Heart right ventricle (tissue), 16 donors: ENCODE measurements at regions not wholly inside any gene's neighbourhood (a gene's known extent, or its start where the extent isn't known, plus 50 kb on each side); places are given as distances from the start of the nearest gene placed in this dataset.
"Not testable (repeated sequence)": the region's sequence is repeated elsewhere in the genome, so short reads cannot be mapped to it uniquely, and the experiment has no call there.

ENCODE experiments used
- ATAC-seq, 8 donors: fragments of 200-7000 bp; cut with Tn5 transposase; one replicate each; pipeline ENCODE4 v1.9.1; 2020; ENCODE audit warnings: mild to moderate bottlenecking in 8 of 8, moderate library complexity in 8 of 8, moderate number of reproducible peaks in 1 of 8
- DNase-seq, 2 donors: peaks; one replicate each; pipeline ENCODE4 v3.0.0-alpha.2; 2020
- H3K27ac ChIP-seq, 10 donors: fragments of 200-600 bp; sonication (generic) in 2 of 10; one replicate each; pipeline versions ENCODE4 v1.5.0 to v1.8.0; 2020 to 2022; ENCODE audit warnings: mild to moderate bottlenecking in 3 of 10
- H3K27me3 ChIP-seq, 7 donors: fragments of 200-600 bp; one replicate each; pipeline ENCODE4 v1.8.0; 2021 to 2022; ENCODE audit warnings: mild to moderate bottlenecking in 2 of 7
- H3K36me3 ChIP-seq, 9 donors: fragments of 200-600 bp; sonication (generic) in 1 of 9; one replicate each; pipeline versions ENCODE4 v1.5.0 to v1.8.0; 2020 to 2022; ENCODE audit warnings: mild to moderate bottlenecking in 2 of 9
- H3K4me1 ChIP-seq, 9 donors: fragments of 200-600 bp; sonication (generic) in 1 of 9; one replicate each; pipeline versions ENCODE4 v1.5.0 to v1.8.0; 2020 to 2022; ENCODE audit warnings: mild to moderate bottlenecking in 4 of 9
- H3K4me3 ChIP-seq, 10 donors: fragments of 200-600 bp; sonication (generic) in 2 of 10; one replicate each; pipeline versions ENCODE4 v1.5.0 to v1.8.0; 2020 to 2022; ENCODE audit warnings: mild to moderate bottlenecking in 7 of 10, moderate library complexity in 2 of 10
- H3K9me3 ChIP-seq, 11 donors: fragments of 200-600 bp in 10 of 11; sonication (generic) in 2 of 11; one replicate each; pipeline versions ENCODE4 v1.5.0 to v1.8.0; 2013 to 2022; ENCODE audit warnings: mild to moderate bottlenecking in 2 of 11, control low read depth in 1 of 11, moderate library complexity in 1 of 11
- WGBS, 2 donors: extraction: QIAGEN DNeasy Blood & Tissue Kit; methylation state at CpG; one replicate each; pipeline ENCODE4 v1.1.7; 2013; ENCODE audit warnings: inconsistent platforms in 1 of 2; 5-methylcytosine and 5-hydroxymethylcytosine counted together
- intact Hi-C, 10 donors: fragments of 100-400 bp; cut with DNase I; formaldehyde crosslinking; loops; one replicate each; pipeline versions ENCODE4 v1.11.1 to v1.14.2; 2022
- TF ChIP-seq, protein P1 (sequence below), 9 donors: fragments of 200-600 bp; sonication (generic) in 2 of 9; IDR thresholded peaks; one replicate each; pipeline versions ENCODE4 v1.5.0 to v1.8.0; 2021 to 2022; ENCODE audit warnings: antibody characterized with exemption in 9 of 9, mild to moderate bottlenecking in 5 of 9, moderate library complexity in 1 of 9
- donor health status: Arrhythmogenic right ventricular cardiomyopathy.
- donor health status: ischemic (EF 13 %, LVEDD 7.1; RV severe dilation, severe dysfunction).
- donor health status: healthy with polysubstance abuse.
- donor health status: DM: no; HTN: yes; CAD: no.
- donor health status: DM: no; HTN: no; CAD: no.
- donor health status: ischemic (EF 25% LVEDD 6.9; RV normal size, moderate dysfunction).
- donor health status: ischemic (EF 25% LVEDD 5.7; RV mildly dilated, moderate dysfunction).
- donor health status: healthy.
- donor health status: DM: yes; HTN: yes; CAD: no.
- donor health status: Ischemic cardiomyopathy.
- donor health status: ischemic (EF 35%, LVEDD 5.7; RV mildly dilated, moderate dysfunction).
- donor health status: nonischemic (EF 11% LVEDD 7.7; RV severe dilation, severe dysfunction).
- donor health status: DM: yes; HTN: yes; CAD: no.
- donor health status: PGD.
- donor health status: ischemic (EF 29% LVEDD 5.4; RV normal size, mild dysfunction).
- donor health status: nonischemic (EF 23%, LVEDD 6.1; RV moderate dilation, normal function).

GRCh38 chr4:55002431-55002830, 123.0 kb downstream of the KDR start:
- Histone ChIP-seq H3K27ac (no peak overlapping the region), H3K4me3 (no peak overlapping the region), H3K4me1 (peaks cover 0 to 37% (median 18%) of the 10 kb centered on the region in 9 donors), H3K36me3 (no peaks in the 10 kb centered on the region), H3K27me3 (no peaks in the 10 kb centered on the region), H3K9me3 (no peaks in the 10 kb centered on the region)
- DNase-seq (no peak), ATAC-seq (no peak)
- TF ChIP-seq, protein P1, sequence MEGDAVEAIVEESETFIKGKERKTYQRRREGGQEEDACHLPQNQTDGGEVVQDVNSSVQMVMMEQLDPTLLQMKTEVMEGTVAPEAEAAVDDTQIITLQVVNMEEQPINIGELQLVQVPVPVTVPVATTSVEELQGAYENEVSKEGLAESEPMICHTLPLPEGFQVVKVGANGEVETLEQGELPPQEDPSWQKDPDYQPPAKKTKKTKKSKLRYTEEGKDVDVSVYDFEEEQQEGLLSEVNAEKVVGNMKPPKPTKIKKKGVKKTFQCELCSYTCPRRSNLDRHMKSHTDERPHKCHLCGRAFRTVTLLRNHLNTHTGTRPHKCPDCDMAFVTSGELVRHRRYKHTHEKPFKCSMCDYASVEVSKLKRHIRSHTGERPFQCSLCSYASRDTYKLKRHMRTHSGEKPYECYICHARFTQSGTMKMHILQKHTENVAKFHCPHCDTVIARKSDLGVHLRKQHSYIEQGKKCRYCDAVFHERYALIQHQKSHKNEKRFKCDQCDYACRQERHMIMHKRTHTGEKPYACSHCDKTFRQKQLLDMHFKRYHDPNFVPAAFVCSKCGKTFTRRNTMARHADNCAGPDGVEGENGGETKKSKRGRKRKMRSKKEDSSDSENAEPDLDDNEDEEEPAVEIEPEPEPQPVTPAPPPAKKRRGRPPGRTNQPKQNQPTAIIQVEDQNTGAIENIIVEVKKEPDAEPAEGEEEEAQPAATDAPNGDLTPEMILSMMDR (IDR thresholded peaks at IDR 0.05), result no peak
- intact Hi-C loops, result loop anchor here in 7 of 10 donors (5.0 to 10.0 kb wide), 11 partner anchors 72 to 552 kb away; partner anchors contain the start of gene KDR (in 2 of the 7)
- WGBS, 2 donors, result 75 to 88% methylated on average over 1 of the region's 1 CpG

DNA sequence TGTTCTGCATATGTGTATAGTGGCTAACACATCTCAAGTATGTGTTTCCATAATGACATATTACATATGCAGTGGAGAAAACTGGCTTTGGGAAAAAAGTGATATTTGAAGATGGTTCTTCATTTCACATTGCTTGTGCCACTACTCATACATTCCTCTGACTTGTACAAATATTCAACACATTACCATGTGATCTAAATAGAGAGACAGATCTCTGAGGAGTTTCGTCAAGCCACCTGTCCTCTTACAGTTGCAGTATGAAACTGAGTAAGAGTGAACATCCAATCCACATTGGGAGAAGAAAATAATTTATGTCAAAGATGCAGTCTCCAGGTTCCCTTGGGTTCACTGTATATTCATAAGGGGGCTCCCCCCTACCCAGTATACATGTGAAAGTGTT, 123.9 kb downstream of the KDR start:
- H3K9me3 ChIP-seq, result no peaks in the 10 kb centered on the region
- WGBS, 2 donors, result 74 to 80% methylated on average over 1 of the region's 1 CpG
- DNase-seq (no peak), ATAC-seq (no peak)
- intact Hi-C loops, result loop anchor here in 7 of 10 donors (2.0 to 10.0 kb wide), 12 partner anchors 73 to 553 kb away; partner anchors contain the start of gene KDR (in 2 of the 7)
- no peaks in the 10 kb centered on the region for H3K27me3 ChIP-seq
- TF ChIP-seq, protein P1 (IDR thresholded peaks at IDR 0.05), result no peak
- no peaks in the 10 kb centered on the region for H3K36me3 ChIP-seq
- no peak overlapping the region for H3K4me3 ChIP-seq
- peaks cover 0 to 37% (median 18%) of the 10 kb centered on the region in 9 donors for H3K4me1 ChIP-seq
- H3K27ac ChIP-seq, result no peak overlapping the region

GRCh38 chr4:54999003-54999402, 126.4 kb downstream of the KDR start:
- peaks cover 0 to 15% (median 1%) of the 10 kb centered on the region in 9 donors for H3K4me1 ChIP-seq
- no peaks in the 10 kb centered on the region for H3K27me3 ChIP-seq
- intact Hi-C loops, result loop anchor here in 7 of 10 donors (1.0 to 10.0 kb wide), 5 partner anchors 322 to 548 kb away; partner anchors contain the start of gene CLOCK (in 1 of the 7)
- no peaks in the 10 kb centered on the region for H3K36me3 ChIP-seq
- no peak overlapping the region for H3K4me3 ChIP-seq
- DNase-seq (no peak), ATAC-seq (peak in 7 of 8 donors; percentile 43 to 84 (median 65))
- TF ChIP-seq, protein P1 (IDR thresholded peaks at IDR 0.05), result peak; percentile 49 to 72 (median 56)
- no peak overlapping the region for H3K27ac ChIP-seq
- H3K9me3 ChIP-seq, result no peaks in the 10 kb centered on the region

GRCh38 chr4:54993473-54994026, 131.8 kb downstream of the KDR start:
- 92 to 94% methylated on average over 28 of the region's 28 CpGs for WGBS, 2 donors
- not testable (repeated sequence) for H3K4me1 ChIP-seq, H3K36me3 ChIP-seq, H3K27me3 ChIP-seq, ATAC-seq, DNase-seq, H3K27ac ChIP-seq, H3K4me3 ChIP-seq
- peaks cover 0 to 23% (median 10%) of the 10 kb centered on the region in 11 donors for H3K9me3 ChIP-seq
- intact Hi-C loops, result loop anchor here in 1 of 10 donors (10.0 kb wide), 1 partner anchor 331 kb away; no protein-coding TSS in a partner anchor

DNA sequence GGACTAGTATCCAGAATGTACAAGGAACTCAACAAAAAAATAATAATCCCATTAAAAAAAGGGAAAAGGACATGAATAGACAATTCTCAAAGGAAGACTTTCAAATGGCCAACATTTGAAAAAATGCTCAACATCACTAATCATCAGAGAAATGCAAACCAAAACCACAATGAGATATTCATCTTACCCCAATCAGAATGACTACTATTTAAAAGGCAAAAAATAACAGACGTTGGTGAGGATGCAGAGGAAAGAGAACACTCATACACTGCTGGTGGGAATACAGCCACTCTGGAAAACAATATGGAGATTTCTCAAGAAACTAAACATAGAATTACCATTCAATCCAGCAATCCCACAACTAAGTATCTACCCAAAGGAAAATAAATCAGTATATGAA, 133.1 kb downstream of the KDR start:
- Histone ChIP-seq H3K4me3 (no peak overlapping the region), H3K27ac (no peak overlapping the region), H3K4me1 (no peaks in the 10 kb centered on the region), H3K36me3 (no peaks in the 10 kb centered on the region), H3K9me3 (peaks cover 0 to 36% (median 20%) of the 10 kb centered on the region in 11 donors), H3K27me3 (no peaks in the 10 kb centered on the region)
- 69 to 73% methylated on average over 1 of the region's 1 CpG for WGBS, 2 donors
- intact Hi-C loops, result loop anchor here in 1 of 10 donors (10.0 kb wide), 1 partner anchor 333 kb away; no protein-coding TSS in a partner anchor
- ATAC-seq (no peak), DNase-seq (no peak)
- TF ChIP-seq, protein P1 (IDR thresholded peaks at IDR 0.05), result no peak
